SU-DHL-6 (cell line): ENCODE measurements at regions not wholly inside any gene's neighbourhood (a gene's known extent, or its start where the extent isn't known, plus 50 kb on each side); places are given as distances from the start of the nearest gene placed in this dataset.

Source experiments
- EZH2phosphoT487 ChIP-seq: fragments of 200-600 bp; sonication (generic), shearing (Covaris generic); conservative IDR thresholded peaks from 2 replicates; pipeline ENCODE4 v1.6.1; 2018; ENCODE audit warnings: mild to moderate bottlenecking, antibody characterized with exemption, low read length, moderate library complexity, mixed read lengths
- TF ChIP-seq, protein P1 (sequence below): fragments of 200-600 bp; sonication (generic); IDR thresholded peaks from one replicate; pipeline ENCODE4 v1.5.1; 2017; ENCODE audit warnings: antibody characterized with exemption, mild to moderate bottlenecking, low read length, moderate library complexity; ENCODE audit not compliant: insufficient read depth, poor library complexity, severe bottlenecking

DNA sequence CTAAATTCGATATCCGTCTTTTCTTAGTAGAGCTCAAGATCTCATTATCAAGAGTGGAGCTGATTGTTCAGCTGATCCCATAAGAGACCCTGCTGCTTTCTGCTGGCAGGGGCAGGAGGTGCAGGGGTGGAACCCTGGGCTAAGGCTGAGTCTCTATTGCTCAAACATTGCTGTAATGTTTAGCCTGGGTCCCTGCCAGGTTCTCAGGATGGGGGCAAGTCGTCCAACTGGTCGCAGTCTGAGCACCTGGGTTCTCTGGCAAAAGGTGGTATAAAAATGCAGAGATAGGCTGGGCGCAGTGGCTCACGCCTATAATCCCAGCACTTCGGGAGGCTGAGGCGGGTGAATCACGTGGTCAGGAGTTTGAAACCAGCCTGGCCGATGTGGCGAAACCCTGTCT is 62.0 kb upstream of the NRBF2 start:
- TF ChIP-seq, protein P1, sequence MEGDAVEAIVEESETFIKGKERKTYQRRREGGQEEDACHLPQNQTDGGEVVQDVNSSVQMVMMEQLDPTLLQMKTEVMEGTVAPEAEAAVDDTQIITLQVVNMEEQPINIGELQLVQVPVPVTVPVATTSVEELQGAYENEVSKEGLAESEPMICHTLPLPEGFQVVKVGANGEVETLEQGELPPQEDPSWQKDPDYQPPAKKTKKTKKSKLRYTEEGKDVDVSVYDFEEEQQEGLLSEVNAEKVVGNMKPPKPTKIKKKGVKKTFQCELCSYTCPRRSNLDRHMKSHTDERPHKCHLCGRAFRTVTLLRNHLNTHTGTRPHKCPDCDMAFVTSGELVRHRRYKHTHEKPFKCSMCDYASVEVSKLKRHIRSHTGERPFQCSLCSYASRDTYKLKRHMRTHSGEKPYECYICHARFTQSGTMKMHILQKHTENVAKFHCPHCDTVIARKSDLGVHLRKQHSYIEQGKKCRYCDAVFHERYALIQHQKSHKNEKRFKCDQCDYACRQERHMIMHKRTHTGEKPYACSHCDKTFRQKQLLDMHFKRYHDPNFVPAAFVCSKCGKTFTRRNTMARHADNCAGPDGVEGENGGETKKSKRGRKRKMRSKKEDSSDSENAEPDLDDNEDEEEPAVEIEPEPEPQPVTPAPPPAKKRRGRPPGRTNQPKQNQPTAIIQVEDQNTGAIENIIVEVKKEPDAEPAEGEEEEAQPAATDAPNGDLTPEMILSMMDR: no peak
- TF ChIP-seq EZH2phosphoT487: no peak
